ENCODE measurements at regions not wholly inside any gene's neighbourhood (a gene's known extent, or its start where the extent isn't known, plus 50 kb on each side); places are given as distances from the start of the nearest gene placed in this dataset.

GRCh38 chr9:135326633-135327152 is 152.9 kb upstream of the PPP1R26 start:
- no peaks in the 10 kb centered on the region for H3K9me3 ChIP-seq (replicated peaks; ENCODE audit: control insufficient read depth, insufficient read depth, low read depth, low read length)
- ChIA-PET POLR2A (interaction anchor here (0.7 kb wide), 1 partner anchor 1420 kb away, joined by 3 read pairs; no protein-coding TSS in a partner anchor), CTCF (ENCODE audit: low intra/inter-chr PET ratio) (no interaction called here)
- intact Hi-C loops (cut with micrococcal nuclease): no loop called here
- FAIRE-seq: no peak
- no peak for ATAC-seq
- H3K36me3 ChIP-seq (ENCODE audit: control insufficient read depth, insufficient read depth, low read length): no peaks in the 10 kb centered on the region
- no peaks in the 10 kb centered on the region for H4K20me1 ChIP-seq (replicated peaks; ENCODE audit: control insufficient read depth, insufficient read depth, low read length)
- H3K4me2 ChIP-seq (ENCODE audit: insufficient read depth, low read length): no peak overlapping the region
- no peaks in the 10 kb centered on the region for H3K79me2 ChIP-seq (ENCODE audit: control insufficient read depth, insufficient read depth, low read length)
- DNase-seq (ENCODE audit: extremely low read depth in 1 of 4, low spot score in 3 of 4): no peak
- H3K4me3 ChIP-seq: no peak overlapping the region
- H3K4me1 ChIP-seq (replicated peaks in 1 of 2; ENCODE audit: control insufficient read depth in 2 of 2, insufficient read depth in 2 of 2, low read length in 2 of 2): no peaks in the 10 kb centered on the region
- in situ Hi-C loops (cut with MboI): no loop called here
- peaks cover 0 to 25% of the 10 kb centered on the region in 2 experiments; a peak in 2 of 5 replicates for H3K27me3 ChIP-seq (ENCODE audit: control insufficient read depth in 2 of 2, insufficient read depth in 2 of 2, low read length in 2 of 2)
- no peak overlapping the region for H3K27ac ChIP-seq (ENCODE audit: extremely low read depth, low read depth, low read length)
- no peak overlapping the region for H2AFZ ChIP-seq (ENCODE audit: low read depth, low read length)
- TF ChIP-seq NR2F6 (CRISPR knock-in tag; IDR thresholded peaks at IDR 0.05) (no peak), PBX2 (CRISPR knock-in tag; IDR thresholded peaks at IDR 0.05; ENCODE audit: low read depth) (no peak), PBX2 (tag; conservative IDR thresholded peaks at IDR 0.05; ENCODE audit: low read depth) (no peak), SIN3A (IDR thresholded peaks at IDR 0.05; ENCODE audit: borderline replicate concordance in 2 of 2, control insufficient read depth in 1 of 2, low read depth in 2 of 2, low read length in 2 of 2) (no peak), SMAD4 (CRISPR knock-in tag; conservative IDR thresholded peaks at IDR 0.05) (no peak), BDP1 (IDR thresholded peaks at IDR 0.05; ENCODE audit: insufficient read depth, insufficient read length) (no peak), SIRT6 (IDR thresholded peaks at IDR 0.05; ENCODE audit: low read depth, low read length) (no peak), JUNB (CRISPR knock-in tag; conservative IDR thresholded peaks at IDR 0.05) (no peak), TAF7 (tag; IDR thresholded peaks at IDR 0.05) (no peak), ZNF212 (CRISPR knock-in tag; IDR thresholded peaks at IDR 0.05) (no peak), ARID3B (CRISPR knock-in tag; IDR thresholded peaks at IDR 0.05; ENCODE audit: borderline replicate concordance) (no peak), IRF2 (CRISPR knock-in tag; IDR thresholded peaks at IDR 0.05) (no peak)
- WGBS (ENCODE audit: insufficient coverage, low coverage, missing lambda C conversion rate): under 1% methylated on average over 9 of the region's 11 CpGs
- no TSS peak for BruUV-seq (replicated peaks)
- H3K9me1 ChIP-seq (ENCODE audit: control insufficient read depth, insufficient read depth, low read length): no peaks in the 10 kb centered on the region
- H3K9ac ChIP-seq (ENCODE audit: insufficient read depth in 1 of 2, low read depth in 2 of 2, low read length in 2 of 2): no peak overlapping the region

All from K562 (cell line).